NT2/D1 (cell line): ENCODE measurements at regions not wholly inside any gene's neighbourhood (a gene's known extent, or its start where the extent isn't known, plus 50 kb on each side); places are given as distances from the start of the nearest gene placed in this dataset.

Source experiments
- YY1 ChIP-seq: IDR thresholded peaks from 2 replicates; pipeline ENCODE4 v1.6.1; 2011; ENCODE audit not compliant: insufficient read length, insufficient read depth
- ZNF274 ChIP-seq: IDR thresholded peaks from 2 replicates; pipeline ENCODE4 v1.6.1; 2011; ENCODE audit warnings: mild to moderate bottlenecking, low read depth, low read length

GRCh38 chr3:76352511-76353284 is 567.3 kb upstream of the ZNF717 start:
- TF ChIP-seq YY1 (no peak), ZNF274 (no peak)
